H1 (cell line): ENCODE measurements at regions not wholly inside any gene's neighbourhood (a gene's known extent, or its start where the extent isn't known, plus 50 kb on each side); places are given as distances from the start of the nearest gene placed in this dataset.
A peak's percentile ranks its signal among the peaks of the same experiment; 100 is the strongest.

Experiments used
- CTCF ChIA-PET: fragments of 300-600 bp; sonication (Branson Sonifier 250); formaldehyde crosslinking; loops from one replicate; lab custom pipeline; 2021; ENCODE audit not compliant: partially characterized antibody; lab: Charles Lee
- POLR2A ChIA-PET: fragments of 300-600 bp; sonication (Branson Sonifier 250); formaldehyde crosslinking; loops from one replicate; lab custom pipeline; 2021; ENCODE audit warnings: inconsistent platforms; ENCODE audit not compliant: partially characterized antibody; lab: Charles Lee
- DNase-seq, 2 experiments: peaks; one replicate each; pipeline versions ENCODE4 v3.0.0 to v3.0.0-alpha.2; 2010 to 2022; ENCODE audit warnings: low spot score in 2 of 2, low read depth in 1 of 2, mixed read lengths in 1 of 2
- FAIRE-seq: peaks from 2 replicates; lab custom pipeline; 2011; peaks lifted over from hg19 to GRCh38; lab: Jason Lieb, UNC
- H2AFZ ChIP-seq: 2 replicates; pipeline ENCODE4 v1.8.1; 2012; ENCODE audit warnings: low read length, inconsistent platforms
- H2AK5ac ChIP-seq: 2 replicates; pipeline ENCODE4 v1.6.1; 2013; ENCODE audit warnings: low read depth, low read length
- H2BK120ac ChIP-seq: replicated peaks from 2 replicates; pipeline ENCODE3; 2013; ENCODE audit warnings: low read depth, low read length, inconsistent platforms
- H2BK12ac ChIP-seq: 2 replicates; pipeline ENCODE4 v1.6.1; 2013; ENCODE audit warnings: low read depth, low read length
- H2BK15ac ChIP-seq: 2 replicates; pipeline ENCODE4 v1.6.1; 2013; ENCODE audit warnings: low read length
- H2BK20ac ChIP-seq: 2 replicates; pipeline ENCODE4 v1.6.1; 2013; ENCODE audit warnings: low read length
- H2BK5ac ChIP-seq: 2 replicates; pipeline ENCODE4 v1.6.1; 2013; ENCODE audit warnings: low read depth, low read length
- H3K14ac ChIP-seq: 2 replicates; pipeline ENCODE4 v1.6.1; 2013; ENCODE audit warnings: inconsistent platforms; ENCODE audit not compliant: insufficient read length
- H3K18ac ChIP-seq: 2 replicates; pipeline ENCODE4 v1.6.1; 2013; ENCODE audit warnings: low read length; ENCODE audit errors: extremely low read depth
- H3K23ac ChIP-seq: 2 replicates; pipeline ENCODE4 v1.6.1; 2013; ENCODE audit warnings: inconsistent platforms; ENCODE audit not compliant: insufficient read length
- H3K23me2 ChIP-seq: 2 replicates; pipeline ENCODE4 v1.6.1; 2013; ENCODE audit warnings: low read depth, low read length
- H3K27ac ChIP-seq: 2 replicates; pipeline ENCODE4 v1.6.1; 2011; ENCODE audit warnings: low read depth, low read length, inconsistent platforms
- H3K27me3 ChIP-seq, 4 experiments: replicated peaks in 1 of 4; 1 replicate in 1 of 4; 2 replicates in 3 of 4; pipeline versions ENCODE4 v1.6.1 to v1.8.1; 2011 to 2013; ENCODE audit warnings: low read length in 3 of 4, mild to moderate bottlenecking in 3 of 4, inconsistent platforms in 2 of 4, mixed read lengths in 2 of 4, moderate library complexity in 1 of 4; ENCODE audit not compliant: control insufficient read depth in 3 of 4, insufficient read depth in 3 of 4; ENCODE audit errors: extremely low read depth in 1 of 4
- H3K36me3 ChIP-seq, 4 experiments: 2 replicates each; pipeline versions ENCODE4 v1.6.1 to v1.8.1; 2011 to 2013; ENCODE audit warnings: mild to moderate bottlenecking in 4 of 4, low read length in 3 of 4, moderate library complexity in 2 of 4, control low read depth in 1 of 4, inconsistent platforms in 1 of 4; ENCODE audit not compliant: insufficient read depth in 4 of 4, control insufficient read depth in 2 of 4
- H3K4ac ChIP-seq: replicated peaks from 2 replicates; pipeline ENCODE3; 2013; ENCODE audit warnings: low read length, low read depth, mixed read lengths, inconsistent platforms; ENCODE audit not compliant: insufficient read length
- H3K4me1 ChIP-seq, 4 experiments: replicated peaks in 1 of 4; 1 replicate in 1 of 4; 2 replicates in 3 of 4; pipeline versions ENCODE4 v1.6.1 to v1.8.1; 2011 to 2013; ENCODE audit warnings: low read length in 3 of 4, inconsistent platforms in 2 of 4, mixed read lengths in 1 of 4; ENCODE audit not compliant: insufficient read depth in 4 of 4, control insufficient read depth in 3 of 4
- H3K4me2 ChIP-seq, 2 experiments: 2 replicates each; pipeline versions ENCODE4 v1.6.1 to v1.8.1; 2011 to 2013; ENCODE audit warnings: low read depth in 2 of 2, low read length in 2 of 2, control low read depth in 1 of 2, inconsistent platforms in 1 of 2, mild to moderate bottlenecking in 1 of 2; ENCODE audit not compliant: insufficient read depth in 1 of 2
- H3K4me3 ChIP-seq, 4 experiments: fragments of 200-600, 300-600 bp in 1 of 4; sonication (generic), shearing (Covaris generic), sonication (Bioruptor Twin) in 1 of 4; 2 replicates each; pipeline versions ENCODE4 v1.5.1 to v1.8.1; 2011 to 2016; ENCODE audit warnings: low read length in 4 of 4, low read depth in 3 of 4, control low read depth in 2 of 4, inconsistent platforms in 2 of 4, mild to moderate bottlenecking in 2 of 4, mixed read lengths in 1 of 4, moderate library complexity in 1 of 4; ENCODE audit not compliant: insufficient read depth in 2 of 4; ENCODE audit errors: extremely low read depth in 1 of 4
- H3K56ac ChIP-seq: replicated peaks from 2 replicates; pipeline ENCODE3; 2013; ENCODE audit warnings: low read depth, mild to moderate bottlenecking, mixed read lengths, low read length, inconsistent platforms; ENCODE audit not compliant: insufficient read length
- H3K79me1 ChIP-seq: 2 replicates; pipeline ENCODE4 v1.6.1; 2013; ENCODE audit warnings: low read depth, low read length, control low read depth
- H3K79me2 ChIP-seq, 2 experiments: 2 replicates each; pipeline versions ENCODE4 v1.6.1 to v1.8.1; 2012 to 2013; ENCODE audit warnings: low read length in 2 of 2, mild to moderate bottlenecking in 2 of 2, inconsistent platforms in 1 of 2; ENCODE audit not compliant: insufficient read depth in 2 of 2, control insufficient read depth in 1 of 2
- H3K9ac ChIP-seq, 4 experiments: replicated peaks in 1 of 4; 1 replicate in 1 of 4; 2 replicates in 3 of 4; pipeline versions ENCODE4 v1.6.1 to v1.8.1; 2011 to 2013; ENCODE audit warnings: low read depth in 3 of 4, low read length in 3 of 4, control low read depth in 2 of 4, mild to moderate bottlenecking in 2 of 4, moderate library complexity in 2 of 4, inconsistent platforms in 1 of 4; ENCODE audit errors: extremely low read depth in 1 of 4
- H3K9me3 ChIP-seq, 2 experiments: 2 replicates each; pipeline versions ENCODE4 v1.6.1 to v1.8.1; 2012 to 2013; ENCODE audit warnings: mild to moderate bottlenecking in 2 of 2, moderate library complexity in 2 of 2, control low read depth in 1 of 2, inconsistent platforms in 1 of 2, low read depth in 1 of 2, low read length in 1 of 2, mixed read lengths in 1 of 2; ENCODE audit not compliant: insufficient read depth in 2 of 2
- H4K20me1 ChIP-seq, 2 experiments: replicated peaks in 1 of 2; 2 replicates each; pipeline versions ENCODE3 to v1.8.1; 2011 to 2013; ENCODE audit warnings: inconsistent platforms in 2 of 2, low read length in 2 of 2, mild to moderate bottlenecking in 1 of 2; ENCODE audit not compliant: insufficient read depth in 2 of 2, control insufficient read depth in 1 of 2
- H4K5ac ChIP-seq: 2 replicates; pipeline ENCODE4 v1.6.1; 2013; ENCODE audit warnings: low read length, low read depth, mixed read lengths, inconsistent platforms; ENCODE audit not compliant: insufficient read length
- H4K8ac ChIP-seq: 2 replicates; pipeline ENCODE4 v1.8.0; 2013; ENCODE audit warnings: mild to moderate bottlenecking, moderate library complexity, low read length, inconsistent platforms; ENCODE audit not compliant: insufficient read depth; ENCODE audit errors: extremely low read depth
- H4K91ac ChIP-seq: replicated peaks from 2 replicates; pipeline ENCODE3; 2013; ENCODE audit warnings: low read length, mixed read lengths, inconsistent platforms; ENCODE audit not compliant: insufficient read length
- CTCF ChIP-seq, 3 experiments: IDR thresholded peaks; 1 replicate in 2 of 3; 2 replicates in 1 of 3; pipeline versions ENCODE4 v1.5.1 to v1.6.1; 2011; ENCODE audit warnings: low read length in 3 of 3, mild to moderate bottlenecking in 3 of 3, inconsistent platforms in 2 of 3, low read depth in 1 of 3, moderate library complexity in 1 of 3; ENCODE audit not compliant: insufficient read depth in 1 of 3; ENCODE audit errors: control extremely low read depth in 1 of 3
- EGR1 ChIP-seq: IDR thresholded peaks from 2 replicates; pipeline ENCODE4 v1.6.1; 2011; ENCODE audit warnings: low read depth, low read length, borderline replicate concordance
- RAD21 ChIP-seq, 2 experiments: IDR thresholded peaks in 1 of 2; conservative IDR thresholded peaks in 1 of 2; 2 replicates each; pipeline ENCODE4 v1.6.1; 2011; ENCODE audit warnings: low read depth in 2 of 2, low read length in 2 of 2, improper control_type of control experiment in 1 of 2, inconsistent platforms in 1 of 2, mild to moderate bottlenecking in 1 of 2, moderate library complexity in 1 of 2

DNA sequence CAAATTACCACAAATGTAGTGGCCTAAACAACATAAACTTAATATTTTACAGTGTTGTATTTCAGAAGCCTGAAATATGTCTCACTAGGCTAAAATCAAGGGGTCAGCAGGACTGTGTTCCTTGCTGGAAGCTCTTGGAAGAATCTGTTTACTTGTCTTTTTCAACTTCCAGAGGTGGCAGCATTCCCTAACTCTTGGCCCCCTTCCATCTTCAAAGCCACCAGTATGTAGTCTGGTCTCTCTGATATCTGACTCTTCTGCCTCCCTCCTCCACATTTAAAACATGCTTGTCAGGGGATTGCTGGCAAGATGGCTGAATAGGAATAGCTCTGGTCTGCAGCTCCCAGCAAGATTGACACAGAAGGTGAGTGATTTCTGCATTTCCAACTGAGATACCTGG, 567.5 kb downstream of the PLA2G4A start:
- no peaks in the 10 kb centered on the region for H3K23me2 ChIP-seq
- POLR2A ChIA-PET, result no interaction called here
- no peaks in the 10 kb centered on the region for H4K20me1 ChIP-seq
- no peak overlapping the region for H3K4me2 ChIP-seq
- H3K56ac ChIP-seq, result no peak overlapping the region
- 0 out of 2 replicates have a peak overlapping the region, but pooled peaks have one; percentile 62 for H4K8ac ChIP-seq
- no peak overlapping the region for H3K4ac ChIP-seq
- H2AFZ ChIP-seq, result peak overlapping the region; percentile 96; the same call in 1 of the 2 replicates
- H3K4me3 ChIP-seq, result no peak overlapping the region
- no peaks in the 10 kb centered on the region for H3K9me3 ChIP-seq
- H3K36me3 ChIP-seq, result no peaks in the 10 kb centered on the region
- no peak overlapping the region for H2BK120ac ChIP-seq
- FAIRE-seq (no peak), DNase-seq (no peak)
- no peaks in the 10 kb centered on the region for H3K79me1 ChIP-seq
- H3K79me2 ChIP-seq, result no peaks in the 10 kb centered on the region
- no peak overlapping the region for H3K14ac ChIP-seq
- H2BK15ac ChIP-seq, result no peak overlapping the region
- peak; percentile 48 to 55; a peak in 3 of 4 replicates for TF ChIP-seq RAD21 (IDR thresholded peaks at IDR 0.05 in 1 of 2, conservative IDR thresholded peaks at IDR 0.05 in 1 of 2; ENCODE audit: low read depth in 2 of 2, low read length in 2 of 2)
- TF ChIP-seq EGR1, result no peak
- peak in 1 of 3 experiments; percentile 20; a peak in 2 of 4 replicates for TF ChIP-seq CTCF (IDR thresholded peaks at IDR 0.05; ENCODE audit: control extremely low read depth in 1 of 3, insufficient read depth in 1 of 3, low read depth in 1 of 3, low read length in 3 of 3)
- CTCF ChIA-PET, result interaction anchor here (0.6 to 3.2 kb wide), 7 partner anchors 9 to 1199 kb away, joined by 3 to 9 read pairs (median 3); no protein-coding TSS in a partner anchor
- no peak overlapping the region for H3K23ac ChIP-seq
- H3K9ac ChIP-seq, result no peak overlapping the region
- no peaks in the 10 kb centered on the region for H3K27me3 ChIP-seq
- no peak overlapping the region for H2AK5ac ChIP-seq
- no peak overlapping the region for H2BK20ac ChIP-seq
- no peak overlapping the region for H4K5ac ChIP-seq
- H2BK12ac ChIP-seq, result no peak overlapping the region
- H4K91ac ChIP-seq, result no peak overlapping the region
- peaks cover 0 to 8% (median 2%) of the 10 kb centered on the region in 4 experiments; a peak in 4 of 7 replicates for H3K4me1 ChIP-seq
- H3K18ac ChIP-seq, result no peak overlapping the region
- H3K27ac ChIP-seq, result no peak overlapping the region
- no peak overlapping the region for H2BK5ac ChIP-seq
